Activated T-helper 17 cell treated with anti-CD3 and anti-CD28 coated beads, Interleukin-2, amount 50 U/mL, for 72 hours (primary cell): ENCODE measurements at regions not wholly inside any gene's neighbourhood (a gene's known extent, or its start where the extent isn't known, plus 50 kb on each side); places are given as distances from the start of the nearest gene placed in this dataset.

Experiments used
- ATAC-seq: fragments of 150-1000 bp; cut with Tn5 transposase; replicated peaks from 2 replicates; pipeline ENCODE4 v1.10.0; 2021; ENCODE audit warnings: mild to moderate bottlenecking, moderate library complexity
- H3K27ac Mint-ChIP-seq: one replicate; pipeline ENCODE4 v1.8.0; 2022; ENCODE audit warnings: mixed read lengths
- H3K27me3 Mint-ChIP-seq: one replicate; pipeline ENCODE4 v1.8.0; 2022; ENCODE audit warnings: mixed read lengths
- H3K36me3 Mint-ChIP-seq: one replicate; pipeline ENCODE4 v1.8.0; 2022; ENCODE audit warnings: low read depth, mild to moderate bottlenecking, mixed read lengths
- H3K4me1 Mint-ChIP-seq: one replicate; pipeline ENCODE4 v1.8.0; 2022; ENCODE audit warnings: mixed read lengths
- H3K4me3 Mint-ChIP-seq: one replicate; pipeline ENCODE4 v1.8.0; 2022; ENCODE audit warnings: mild to moderate bottlenecking, mixed read lengths
- H3K9me3 Mint-ChIP-seq: one replicate; pipeline ENCODE4 v1.8.0; 2022; ENCODE audit warnings: mixed read lengths

GRCh38 chr2:143830476-143830875 is 689.4 kb downstream of the ZEB2 start:
- ATAC-seq: no peak
- H3K4me1 Mint-ChIP-seq: no peaks in the 10 kb centered on the region
- no peaks in the 10 kb centered on the region for H3K36me3 Mint-ChIP-seq
- peaks cover 9% of the 10 kb centered on the region for H3K27me3 Mint-ChIP-seq
- H3K9me3 Mint-ChIP-seq: no peaks in the 10 kb centered on the region
- H3K27ac Mint-ChIP-seq: no peak overlapping the region
- H3K4me3 Mint-ChIP-seq: no peak overlapping the region

- no peak overlapping the region for H3K27ac Mint-ChIP-seq
- ATAC-seq: no peak
- H3K4me1 Mint-ChIP-seq: no peaks in the 10 kb centered on the region
- no peak overlapping the region for H3K4me3 Mint-ChIP-seq
- peaks cover 13% of the 10 kb centered on the region for H3K27me3 Mint-ChIP-seq
- H3K9me3 Mint-ChIP-seq: no peaks in the 10 kb centered on the region
- no peaks in the 10 kb centered on the region for H3K36me3 Mint-ChIP-seq
These were observed 691.0 kb downstream of the ZEB2 start for GRCh38 chr2:143828763-143829537.

- Mint-ChIP-seq H3K9me3 (no peaks in the 10 kb centered on the region), H3K4me3 (no peak overlapping the region), H3K27me3 (peaks cover 22% of the 10 kb centered on the region), H3K4me1 (no peaks in the 10 kb centered on the region), H3K36me3 (no peaks in the 10 kb centered on the region), H3K27ac (no peak overlapping the region)
- no peak for ATAC-seq
These were observed 695.1 kb downstream of the ZEB2 start for GRCh38 chr2:143824791-143825190.

- Mint-ChIP-seq H3K27me3 (peaks cover 22% of the 10 kb centered on the region), H3K36me3 (no peaks in the 10 kb centered on the region), H3K4me3 (no peak overlapping the region), H3K27ac (no peak overlapping the region), H3K4me1 (no peaks in the 10 kb centered on the region), H3K9me3 (no peaks in the 10 kb centered on the region)
- ATAC-seq: no peak
These were observed 694.7 kb downstream of the ARHGAP15 start for GRCh38 chr2:143823876-143824275.

- no peaks in the 10 kb centered on the region for H3K36me3 Mint-ChIP-seq
- no peak overlapping the region for H3K27ac Mint-ChIP-seq
- peaks cover 22% of the 10 kb centered on the region for H3K27me3 Mint-ChIP-seq
- H3K4me3 Mint-ChIP-seq: no peak overlapping the region
- no peaks in the 10 kb centered on the region for H3K4me1 Mint-ChIP-seq
- H3K9me3 Mint-ChIP-seq: no peaks in the 10 kb centered on the region
- no peak for ATAC-seq
These were observed 694.1 kb downstream of the ARHGAP15 start for GRCh38 chr2:143823296-143823695.

GRCh38 chr2:143822736-143823135 is 693.5 kb downstream of the ARHGAP15 start:
- no peaks in the 10 kb centered on the region for H3K9me3 Mint-ChIP-seq
- H3K4me1 Mint-ChIP-seq: no peaks in the 10 kb centered on the region
- no peak overlapping the region for H3K27ac Mint-ChIP-seq
- H3K36me3 Mint-ChIP-seq: no peaks in the 10 kb centered on the region
- ATAC-seq: no peak
- H3K4me3 Mint-ChIP-seq: no peak overlapping the region
- H3K27me3 Mint-ChIP-seq: peaks cover 19% of the 10 kb centered on the region

- no peaks in the 10 kb centered on the region for H3K4me1 Mint-ChIP-seq
- H3K27ac Mint-ChIP-seq: no peak overlapping the region
- peaks cover 9% of the 10 kb centered on the region for H3K27me3 Mint-ChIP-seq
- no peaks in the 10 kb centered on the region for H3K9me3 Mint-ChIP-seq
- no peaks in the 10 kb centered on the region for H3K36me3 Mint-ChIP-seq
- no peak overlapping the region for H3K4me3 Mint-ChIP-seq
- ATAC-seq: no peak
These were observed 690.5 kb downstream of the ARHGAP15 start for GRCh38 chr2:143819764-143820163.

GRCh38 chr2:143819190-143819735 is 690.0 kb downstream of the ARHGAP15 start:
- H3K27me3 Mint-ChIP-seq: peaks cover 9% of the 10 kb centered on the region
- H3K36me3 Mint-ChIP-seq: no peaks in the 10 kb centered on the region
- H3K4me1 Mint-ChIP-seq: no peaks in the 10 kb centered on the region
- no peak for ATAC-seq
- no peak overlapping the region for H3K4me3 Mint-ChIP-seq
- no peak overlapping the region for H3K27ac Mint-ChIP-seq
- H3K9me3 Mint-ChIP-seq: no peaks in the 10 kb centered on the region
